ENCODE measurements at regions not wholly inside any gene's neighbourhood (a gene's known extent, or its start where the extent isn't known, plus 50 kb on each side); places are given as distances from the start of the nearest gene placed in this dataset.
"Not testable (repeated sequence)": the region's sequence is repeated elsewhere in the genome, so short reads cannot be mapped to it uniquely, and the experiment has no call there.

DNA sequence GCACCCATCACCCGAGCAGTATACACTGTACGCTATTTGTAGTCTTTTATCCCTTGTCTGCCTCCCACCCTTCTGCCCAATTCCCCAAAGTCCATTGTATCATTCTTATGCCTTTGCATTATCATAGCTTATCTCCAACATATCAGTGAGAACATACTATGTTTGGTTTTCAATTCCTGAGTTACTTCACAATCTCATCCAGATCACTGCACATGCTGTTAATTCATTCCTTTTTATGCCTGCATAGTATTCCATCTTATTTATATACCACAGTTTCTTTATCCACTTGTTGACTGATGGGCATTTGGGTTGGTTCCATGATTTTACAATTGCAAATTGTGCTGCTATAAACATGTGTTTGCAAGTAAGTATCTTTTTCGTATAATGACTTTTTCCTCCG is 564.7 kb upstream of the NECTIN3 start:
- Histone ChIP-seq H2AFZ (ENCODE audit: low read depth) (no peak overlapping the region), H3K27ac (no peak overlapping the region), H3K4me2 (no peak overlapping the region), H3K4me3 (IDR thresholded peaks at IDR 0.05; ENCODE audit: insufficient read depth, low read depth, low read length) (no peak overlapping the region), H4K20me1 (ENCODE audit: insufficient read depth) (no peaks in the 10 kb centered on the region), H3K36me3 (ENCODE audit: insufficient read depth) (no peaks in the 10 kb centered on the region), H3K27me3 (ENCODE audit: insufficient read depth, low read depth) (no peaks in the 10 kb centered on the region), H3K4me1 (ENCODE audit: low read depth, poor library complexity, severe bottlenecking) (no peaks in the 10 kb centered on the region), H3K9ac (no peak overlapping the region), H3K79me2 (ENCODE audit: insufficient read depth, low read depth) (no peaks in the 10 kb centered on the region)
- TF ChIP-seq, protein P1, sequence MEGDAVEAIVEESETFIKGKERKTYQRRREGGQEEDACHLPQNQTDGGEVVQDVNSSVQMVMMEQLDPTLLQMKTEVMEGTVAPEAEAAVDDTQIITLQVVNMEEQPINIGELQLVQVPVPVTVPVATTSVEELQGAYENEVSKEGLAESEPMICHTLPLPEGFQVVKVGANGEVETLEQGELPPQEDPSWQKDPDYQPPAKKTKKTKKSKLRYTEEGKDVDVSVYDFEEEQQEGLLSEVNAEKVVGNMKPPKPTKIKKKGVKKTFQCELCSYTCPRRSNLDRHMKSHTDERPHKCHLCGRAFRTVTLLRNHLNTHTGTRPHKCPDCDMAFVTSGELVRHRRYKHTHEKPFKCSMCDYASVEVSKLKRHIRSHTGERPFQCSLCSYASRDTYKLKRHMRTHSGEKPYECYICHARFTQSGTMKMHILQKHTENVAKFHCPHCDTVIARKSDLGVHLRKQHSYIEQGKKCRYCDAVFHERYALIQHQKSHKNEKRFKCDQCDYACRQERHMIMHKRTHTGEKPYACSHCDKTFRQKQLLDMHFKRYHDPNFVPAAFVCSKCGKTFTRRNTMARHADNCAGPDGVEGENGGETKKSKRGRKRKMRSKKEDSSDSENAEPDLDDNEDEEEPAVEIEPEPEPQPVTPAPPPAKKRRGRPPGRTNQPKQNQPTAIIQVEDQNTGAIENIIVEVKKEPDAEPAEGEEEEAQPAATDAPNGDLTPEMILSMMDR (conservative IDR thresholded peaks at IDR 0.05; ENCODE audit: low read depth, low read length), result no peak

DNA sequence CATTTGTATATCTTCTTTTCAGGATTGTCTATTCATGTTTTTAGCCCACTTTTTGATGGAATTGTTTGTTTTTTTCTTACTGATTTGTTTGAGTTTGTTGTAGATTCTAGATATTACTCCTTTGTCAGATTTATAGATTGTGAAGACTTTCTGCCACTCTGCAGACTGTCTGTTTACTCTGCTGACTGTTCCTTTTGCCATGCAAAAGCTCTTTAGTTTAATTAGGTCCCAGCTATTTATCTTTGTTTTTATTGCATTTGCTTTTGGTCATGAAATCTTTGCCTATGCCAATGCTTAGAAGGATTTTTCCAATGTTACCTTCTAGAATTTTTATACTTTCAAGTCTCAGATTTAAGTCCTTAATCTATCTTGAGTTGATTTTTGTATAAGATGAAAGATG is 564.0 kb upstream of the NECTIN3 start:
- H3K4me3 ChIP-seq (IDR thresholded peaks at IDR 0.05; ENCODE audit: insufficient read depth, low read depth, low read length); H3K4me1 ChIP-seq (ENCODE audit: low read depth, poor library complexity, severe bottlenecking); H4K20me1 ChIP-seq (ENCODE audit: insufficient read depth); H3K79me2 ChIP-seq (ENCODE audit: insufficient read depth, low read depth); H3K36me3 ChIP-seq (ENCODE audit: insufficient read depth); H3K4me2 ChIP-seq; H3K27ac ChIP-seq; H3K27me3 ChIP-seq (ENCODE audit: insufficient read depth, low read depth); H2AFZ ChIP-seq (ENCODE audit: low read depth); H3K9ac ChIP-seq: not testable (repeated sequence)

DNA sequence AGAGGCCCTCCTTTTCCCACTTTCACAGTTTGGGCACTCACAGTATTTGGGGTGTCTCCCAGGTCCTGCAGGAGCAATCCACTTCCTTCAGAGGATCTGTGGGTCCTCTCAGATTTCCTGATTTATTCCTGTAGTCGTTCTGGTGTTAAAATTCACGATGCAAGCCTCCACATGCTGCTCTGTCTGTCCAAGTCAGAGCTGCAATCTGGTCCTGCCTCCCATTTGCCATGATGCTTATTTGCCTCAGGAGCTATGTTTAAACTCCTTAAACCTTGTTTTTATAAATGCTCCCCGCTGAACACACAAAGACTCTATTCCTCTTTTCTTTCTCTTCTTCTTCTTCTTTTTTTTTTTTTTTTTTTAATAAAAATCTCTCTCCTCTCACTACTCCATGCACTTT is 558.7 kb upstream of the NECTIN3 start:
- Histone ChIP-seq H3K4me3 (IDR thresholded peaks at IDR 0.05; ENCODE audit: insufficient read depth, low read depth, low read length) (no peak overlapping the region), H3K27me3 (ENCODE audit: insufficient read depth, low read depth) (no peaks in the 10 kb centered on the region), H2AFZ (ENCODE audit: low read depth) (no peak overlapping the region), H3K9ac (no peak overlapping the region), H3K36me3 (ENCODE audit: insufficient read depth) (no peaks in the 10 kb centered on the region), H3K79me2 (ENCODE audit: insufficient read depth, low read depth) (no peaks in the 10 kb centered on the region), H3K27ac (no peak overlapping the region), H3K4me1 (ENCODE audit: low read depth, poor library complexity, severe bottlenecking) (no peaks in the 10 kb centered on the region), H3K4me2 (no peak overlapping the region), H4K20me1 (ENCODE audit: insufficient read depth) (no peaks in the 10 kb centered on the region)
- TF ChIP-seq, protein P1 (conservative IDR thresholded peaks at IDR 0.05; ENCODE audit: low read depth, low read length), result no peak

DNA sequence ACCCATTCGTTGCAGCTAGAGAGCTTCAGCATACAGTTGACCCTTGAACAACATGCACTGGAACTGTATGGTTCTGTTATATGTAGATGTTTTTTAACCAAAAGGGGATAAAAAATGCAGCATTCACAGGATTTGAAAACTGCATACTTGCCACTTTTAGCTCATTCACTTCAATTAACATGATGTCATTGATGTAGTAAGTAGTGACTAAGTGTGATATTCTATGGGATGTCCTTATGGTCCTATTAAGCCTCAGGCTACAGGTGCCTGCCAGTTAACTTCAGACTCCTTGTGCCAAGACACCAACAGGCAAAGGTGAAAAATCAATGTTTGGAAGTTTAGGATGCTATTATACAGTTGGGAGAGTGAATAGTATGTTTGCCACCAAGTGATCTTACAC is 553.6 kb upstream of the NECTIN3 start:
- H3K27me3 ChIP-seq (ENCODE audit: insufficient read depth, low read depth), result no peaks in the 10 kb centered on the region
- H3K27ac ChIP-seq, result no peak overlapping the region
- no peak overlapping the region for H3K4me3 ChIP-seq (IDR thresholded peaks at IDR 0.05; ENCODE audit: insufficient read depth, low read depth, low read length)
- TF ChIP-seq, protein P1 (conservative IDR thresholded peaks at IDR 0.05; ENCODE audit: low read depth, low read length), result no peak
- no peak overlapping the region for H2AFZ ChIP-seq (ENCODE audit: low read depth)
- H4K20me1 ChIP-seq (ENCODE audit: insufficient read depth), result no peaks in the 10 kb centered on the region
- H3K4me1 ChIP-seq (ENCODE audit: low read depth, poor library complexity, severe bottlenecking), result no peaks in the 10 kb centered on the region
- H3K9ac ChIP-seq, result no peak overlapping the region
- no peaks in the 10 kb centered on the region for H3K79me2 ChIP-seq (ENCODE audit: insufficient read depth, low read depth)
- no peak overlapping the region for H3K4me2 ChIP-seq
- no peaks in the 10 kb centered on the region for H3K36me3 ChIP-seq (ENCODE audit: insufficient read depth)

DNA sequence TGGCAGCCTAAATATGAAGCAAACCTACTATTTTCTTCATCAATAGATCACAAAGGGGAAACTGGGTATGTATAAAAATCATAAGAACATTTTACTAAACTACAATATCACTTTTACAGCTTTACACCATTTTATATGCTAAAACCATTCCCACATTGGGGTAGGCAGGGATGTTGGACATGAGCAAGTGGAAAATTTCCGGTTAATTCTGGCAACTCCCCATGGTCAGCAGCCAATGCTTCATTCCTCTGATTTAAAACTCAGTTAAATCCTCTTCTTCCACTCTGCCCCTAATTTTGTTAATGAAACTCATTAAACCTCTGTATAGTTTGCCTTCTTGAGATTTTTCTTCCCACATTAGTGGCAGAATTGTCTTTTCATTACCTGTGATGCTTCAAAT is 552.5 kb upstream of the NECTIN3 start:
- Histone ChIP-seq H3K9ac (no peak overlapping the region), H3K4me1 (ENCODE audit: low read depth, poor library complexity, severe bottlenecking) (no peaks in the 10 kb centered on the region), H3K79me2 (ENCODE audit: insufficient read depth, low read depth) (no peaks in the 10 kb centered on the region), H3K27me3 (ENCODE audit: insufficient read depth, low read depth) (no peaks in the 10 kb centered on the region), H2AFZ (ENCODE audit: low read depth) (no peak overlapping the region), H3K4me3 (IDR thresholded peaks at IDR 0.05; ENCODE audit: insufficient read depth, low read depth, low read length) (no peak overlapping the region), H4K20me1 (ENCODE audit: insufficient read depth) (no peaks in the 10 kb centered on the region), H3K27ac (no peak overlapping the region), H3K4me2 (no peak overlapping the region), H3K36me3 (ENCODE audit: insufficient read depth) (no peaks in the 10 kb centered on the region)
- TF ChIP-seq, protein P1 (conservative IDR thresholded peaks at IDR 0.05; ENCODE audit: low read depth, low read length), result no peak
